ENCODE measurements at regions not wholly inside any gene's neighbourhood (a gene's known extent, or its start where the extent isn't known, plus 50 kb on each side); places are given as distances from the start of the nearest gene placed in this dataset.
"Not testable (repeated sequence)": the region's sequence is repeated elsewhere in the genome, so short reads cannot be mapped to it uniquely, and the experiment has no call there.

GRCh38 chr16:25637236-25637635, 54.5 kb upstream of the HS3ST4 start:
- Mint-ChIP-seq H3K27me3 (peaks cover 12% of the 10 kb centered on the region), H3K9me3 (peaks cover 3% of the 10 kb centered on the region), H3K4me1 (ENCODE audit: low read depth) (no peaks in the 10 kb centered on the region), H3K36me3 (no peaks in the 10 kb centered on the region), H3K4me3 (no peak overlapping the region), H3K27ac (no peak overlapping the region)
- intact Hi-C loops (cut with micrococcal nuclease): no loop called here
- ChIA-PET CTCF (no interaction called here), POLR2A (no interaction called here)
- no peak for DNase-seq

- intact Hi-C loops (cut with micrococcal nuclease): no loop called here
- Mint-ChIP-seq H3K36me3 (no peaks in the 10 kb centered on the region), H3K9me3 (peaks cover 3% of the 10 kb centered on the region), H3K27me3 (peaks cover 14% of the 10 kb centered on the region), H3K27ac (no peak overlapping the region), H3K4me1 (ENCODE audit: low read depth) (no peaks in the 10 kb centered on the region), H3K4me3 (no peak overlapping the region)
- DNase-seq: no peak
- ChIA-PET POLR2A (no interaction called here), CTCF (no interaction called here)
These were observed 55.1 kb upstream of the HS3ST4 start for GRCh38 chr16:25636662-25637061.

DNA sequence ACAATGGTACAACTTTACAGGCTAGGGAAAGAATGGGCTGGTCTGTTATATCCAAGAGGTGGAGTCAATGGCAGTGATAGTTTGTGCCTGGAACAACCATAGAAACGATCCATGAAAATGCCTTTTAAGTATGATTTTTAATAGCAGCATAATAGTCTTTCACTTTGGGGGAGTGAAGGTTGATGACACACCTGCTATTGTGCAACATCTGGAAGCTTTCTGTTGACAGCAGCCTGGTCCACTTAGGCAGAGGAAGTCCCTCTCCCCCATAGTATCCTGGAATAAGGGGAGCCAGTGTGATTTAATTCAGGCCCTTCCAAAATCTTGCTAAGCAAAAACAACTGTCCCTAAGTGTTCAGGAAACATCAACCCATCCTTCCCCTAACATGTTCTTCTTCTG, 56.3 kb upstream of the HS3ST4 start:
- CTCF ChIA-PET: no interaction called here
- no peak overlapping the region for H3K27ac Mint-ChIP-seq
- H3K27me3 Mint-ChIP-seq: peaks cover 14% of the 10 kb centered on the region
- no peaks in the 10 kb centered on the region for H3K4me1 Mint-ChIP-seq (ENCODE audit: low read depth)
- POLR2A ChIA-PET: no interaction called here
- intact Hi-C loops (cut with micrococcal nuclease): no loop called here
- DNase-seq: no peak
- no peaks in the 10 kb centered on the region for H3K36me3 Mint-ChIP-seq
- H3K9me3 Mint-ChIP-seq: peaks cover 3% of the 10 kb centered on the region
- no peak overlapping the region for H3K4me3 Mint-ChIP-seq

GRCh38 chr16:25633549-25633948, 58.2 kb upstream of the HS3ST4 start:
- POLR2A ChIA-PET: no interaction called here
- no peak for DNase-seq
- Mint-ChIP-seq H3K4me1 (ENCODE audit: low read depth) (no peaks in the 10 kb centered on the region), H3K4me3 (no peak overlapping the region), H3K36me3 (no peaks in the 10 kb centered on the region), H3K9me3 (peaks cover 3% of the 10 kb centered on the region), H3K27ac (no peak overlapping the region), H3K27me3 (peaks cover 14% of the 10 kb centered on the region)
- CTCF ChIA-PET: no interaction called here
- intact Hi-C loops (cut with micrococcal nuclease): no loop called here

DNA sequence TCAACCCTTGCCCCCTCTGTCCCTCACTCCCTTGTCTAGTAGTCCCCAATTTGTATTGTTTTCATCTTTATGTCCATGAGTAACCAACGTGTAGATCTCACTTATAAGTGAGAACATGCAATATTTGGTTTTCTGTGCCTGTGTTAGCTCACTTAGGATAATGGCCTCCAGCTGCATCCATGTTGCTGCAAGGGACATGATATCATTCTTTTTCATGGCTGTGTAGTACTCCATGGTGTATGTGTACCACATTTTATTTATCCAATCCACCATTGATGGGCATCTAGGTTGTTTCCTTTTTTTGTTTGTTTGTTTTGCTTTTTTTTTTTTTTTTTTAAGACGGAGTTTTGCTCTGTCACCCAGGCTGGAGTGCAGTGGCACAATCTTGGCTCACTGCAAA, 63.0 kb upstream of the HS3ST4 start:
- H3K9me3 Mint-ChIP-seq: peaks cover 8% of the 10 kb centered on the region
- H3K4me1 Mint-ChIP-seq (ENCODE audit: low read depth): no peaks in the 10 kb centered on the region
- ChIA-PET CTCF (no interaction called here), POLR2A (no interaction called here)
- H3K27ac Mint-ChIP-seq: no peak overlapping the region
- H3K36me3 Mint-ChIP-seq: no peaks in the 10 kb centered on the region
- intact Hi-C loops (cut with micrococcal nuclease): no loop called here
- no peak for DNase-seq
- H3K27me3 Mint-ChIP-seq: peaks cover 9% of the 10 kb centered on the region
- no peak overlapping the region for H3K4me3 Mint-ChIP-seq

DNA sequence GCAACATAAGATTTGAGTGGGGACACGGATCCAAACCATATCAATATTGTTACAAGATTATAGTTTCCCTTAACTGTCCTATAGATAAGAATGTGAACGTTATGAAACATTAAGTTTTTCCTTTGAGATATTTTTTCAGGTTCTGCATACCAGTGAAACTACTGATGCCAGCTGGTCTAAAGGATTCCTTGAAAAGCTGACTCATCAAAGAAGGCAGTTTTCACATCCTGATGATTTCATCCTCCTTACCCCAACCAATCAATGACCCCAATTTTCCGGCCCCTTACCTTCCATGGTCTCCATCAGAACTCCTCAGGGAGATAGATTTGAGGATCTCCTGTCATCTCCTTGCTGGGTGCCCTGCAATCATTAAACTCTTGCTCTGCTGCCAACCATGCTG, 64.1 kb upstream of the HS3ST4 start:
- H3K9me3 Mint-ChIP-seq: peaks cover 8% of the 10 kb centered on the region
- ChIA-PET CTCF (no interaction called here), POLR2A (no interaction called here)
- no peaks in the 10 kb centered on the region for H3K4me1 Mint-ChIP-seq (ENCODE audit: low read depth)
- no peak overlapping the region for H3K4me3 Mint-ChIP-seq
- no peaks in the 10 kb centered on the region for H3K36me3 Mint-ChIP-seq
- no peak for DNase-seq
- H3K27me3 Mint-ChIP-seq: peaks cover 2% of the 10 kb centered on the region
- H3K27ac Mint-ChIP-seq: no peak overlapping the region
- intact Hi-C loops (cut with micrococcal nuclease): no loop called here

GRCh38 chr16:25626172-25626571, 65.6 kb upstream of the HS3ST4 start:
- peaks cover 8% of the 10 kb centered on the region for H3K9me3 Mint-ChIP-seq
- POLR2A ChIA-PET: no interaction called here

DNA sequence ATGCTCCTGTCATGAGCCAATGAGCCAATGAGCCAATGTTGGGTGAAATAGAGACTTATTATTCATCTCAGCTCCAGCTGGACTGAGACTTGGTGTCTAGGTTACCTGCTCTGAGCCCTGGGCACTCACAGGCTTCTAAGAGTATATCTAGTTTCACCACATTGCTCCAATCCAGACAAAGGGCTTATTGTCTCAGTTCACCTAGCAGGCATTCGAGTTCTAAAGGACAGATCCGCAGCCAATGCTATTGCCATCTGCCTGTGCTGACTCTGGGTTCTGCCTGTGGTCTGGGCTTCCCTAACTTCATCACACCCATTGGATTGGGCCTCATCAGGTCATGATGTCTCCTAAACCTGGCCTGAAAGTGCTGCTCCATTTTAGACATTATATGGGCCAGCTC, 66.1 kb upstream of the HS3ST4 start:
- no peaks in the 10 kb centered on the region for H3K36me3 Mint-ChIP-seq
- ChIA-PET POLR2A (no interaction called here), CTCF (no interaction called here)

More at GRCh38 chr16:25626172-25626571, 65.6 kb upstream of the HS3ST4 start:
- Mint-ChIP-seq H3K4me1 (ENCODE audit: low read depth) (no peaks in the 10 kb centered on the region), H3K27me3 (no peaks in the 10 kb centered on the region), H3K27ac (no peak overlapping the region), H3K36me3 (no peaks in the 10 kb centered on the region), H3K4me3 (no peak overlapping the region)
- intact Hi-C loops (cut with micrococcal nuclease): no loop called here
- DNase-seq: no peak
- CTCF ChIA-PET: no interaction called here

DNA sequence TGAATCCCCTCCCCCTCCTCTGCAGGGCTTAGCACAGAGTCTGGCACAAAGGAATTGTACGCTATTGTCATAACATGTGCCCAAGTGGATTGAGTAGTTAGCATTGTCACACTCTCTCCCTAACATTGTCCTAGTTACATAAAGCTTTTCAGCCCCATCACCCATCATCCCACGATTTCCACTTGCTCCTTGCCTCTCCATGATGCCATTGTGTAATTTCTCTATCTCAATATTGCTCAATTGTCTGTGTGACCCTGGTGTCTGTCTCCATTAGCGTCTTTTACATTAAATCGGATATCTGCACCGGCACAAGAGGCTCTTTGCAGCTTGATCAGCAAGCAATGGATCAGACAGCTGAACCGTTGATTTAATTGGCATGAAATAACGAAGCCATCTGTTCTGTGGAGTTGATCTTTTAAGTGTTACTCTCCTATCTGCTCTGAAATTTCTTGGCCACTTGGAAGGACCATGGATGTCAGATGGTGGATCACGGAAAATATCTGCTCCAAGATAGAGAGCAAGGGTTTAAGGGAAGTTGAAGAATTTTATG, 77.0 kb upstream of the HS3ST4 start:
- Mint-ChIP-seq H3K4me1 (ENCODE audit: low read depth) (no peaks in the 10 kb centered on the region), H3K4me3 (no peak overlapping the region), H3K9me3 (no peaks in the 10 kb centered on the region), H3K27me3 (no peaks in the 10 kb centered on the region), H3K36me3 (no peaks in the 10 kb centered on the region), H3K27ac (no peak overlapping the region)
- ChIA-PET POLR2A (no interaction called here), CTCF (no interaction called here)
- intact Hi-C loops (cut with micrococcal nuclease): no loop called here
- DNase-seq: no peak

More for the DNA sequence above, 66.1 kb upstream of the HS3ST4 start:
- Mint-ChIP-seq H3K4me3 (no peak overlapping the region), H3K4me1 (ENCODE audit: low read depth) (no peaks in the 10 kb centered on the region), H3K9me3 (peaks cover 8% of the 10 kb centered on the region), H3K27ac (no peak overlapping the region), H3K27me3 (no peaks in the 10 kb centered on the region)
- no peak for DNase-seq
- intact Hi-C loops (cut with micrococcal nuclease): no loop called here

GRCh38 chr16:25613931-25614330, 77.8 kb upstream of the HS3ST4 start:
- ChIA-PET CTCF (no interaction called here), POLR2A (no interaction called here)
- no peak overlapping the region for H3K4me3 Mint-ChIP-seq
- H3K9me3 Mint-ChIP-seq: no peaks in the 10 kb centered on the region
- no peak overlapping the region for H3K27ac Mint-ChIP-seq
- H3K27me3 Mint-ChIP-seq: no peaks in the 10 kb centered on the region
- no peaks in the 10 kb centered on the region for H3K36me3 Mint-ChIP-seq
- H3K4me1 Mint-ChIP-seq (ENCODE audit: low read depth): no peaks in the 10 kb centered on the region
- intact Hi-C loops (cut with micrococcal nuclease): no loop called here
- no peak for DNase-seq

DNA sequence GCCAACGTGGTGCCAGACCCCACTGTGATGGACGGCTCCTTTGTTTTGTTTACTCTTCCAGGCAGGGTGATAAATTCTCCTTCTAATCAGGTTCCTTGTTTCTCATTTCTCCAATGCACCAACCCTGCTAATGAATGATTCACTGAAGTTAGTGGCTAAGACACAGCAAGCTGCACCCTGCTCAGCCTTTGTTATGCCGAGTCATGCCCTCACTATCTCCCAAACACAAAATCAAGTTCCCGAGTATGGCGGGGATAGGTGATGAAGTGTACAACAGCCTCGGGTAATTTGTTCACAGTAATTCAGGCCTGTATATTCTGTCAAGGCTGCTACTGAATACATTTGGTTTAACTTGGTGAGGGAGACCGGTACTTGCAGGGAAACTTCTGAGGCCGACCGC, 83.8 kb upstream of the HS3ST4 start:
- intact Hi-C loops (cut with micrococcal nuclease): no loop called here
- Mint-ChIP-seq H3K36me3 (no peaks in the 10 kb centered on the region), H3K9me3 (no peaks in the 10 kb centered on the region), H3K4me1 (ENCODE audit: low read depth) (no peaks in the 10 kb centered on the region), H3K27ac (no peak overlapping the region), H3K4me3 (no peak overlapping the region), H3K27me3 (peaks cover 2% of the 10 kb centered on the region)
- CTCF ChIA-PET: no interaction called here
- DNase-seq: no peak
- POLR2A ChIA-PET: no interaction called here

GRCh38 chr16:25606069-25606468, 85.7 kb upstream of the HS3ST4 start:
- ChIA-PET POLR2A (no interaction called here), CTCF (no interaction called here)
- H3K36me3 Mint-ChIP-seq: no peaks in the 10 kb centered on the region
- intact Hi-C loops (cut with micrococcal nuclease): no loop called here
- no peak overlapping the region for H3K4me3 Mint-ChIP-seq
- peaks cover 2% of the 10 kb centered on the region for H3K27me3 Mint-ChIP-seq
- H3K4me1 Mint-ChIP-seq (ENCODE audit: low read depth): no peaks in the 10 kb centered on the region
- no peak overlapping the region for H3K27ac Mint-ChIP-seq
- no peak for DNase-seq
- no peaks in the 10 kb centered on the region for H3K9me3 Mint-ChIP-seq

DNA sequence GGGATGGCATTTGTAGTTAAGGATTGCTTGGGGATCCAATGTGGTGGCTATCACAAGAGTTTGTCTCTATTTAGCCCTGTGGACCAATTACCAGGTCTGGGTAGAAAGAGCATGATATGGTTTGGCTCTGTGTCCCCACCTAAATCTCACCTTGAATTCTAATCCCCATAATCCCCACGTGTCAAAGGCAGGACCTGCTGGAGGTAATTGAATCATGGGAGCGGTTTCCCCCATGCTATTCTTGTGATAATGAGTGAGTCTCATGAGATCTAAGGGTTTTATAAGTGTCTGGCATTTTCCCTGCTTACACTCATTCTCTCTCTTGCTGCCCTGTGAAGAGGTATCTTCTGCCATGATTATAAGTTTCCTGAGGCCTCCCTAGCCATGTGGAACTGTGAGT, 86.4 kb upstream of the HS3ST4 start:
- intact Hi-C loops (cut with micrococcal nuclease): no loop called here
- Mint-ChIP-seq H3K4me3 (no peak overlapping the region), H3K27me3 (peaks cover 2% of the 10 kb centered on the region), H3K4me1 (ENCODE audit: low read depth) (no peaks in the 10 kb centered on the region), H3K27ac (no peak overlapping the region), H3K36me3 (no peaks in the 10 kb centered on the region), H3K9me3 (no peaks in the 10 kb centered on the region)
- ChIA-PET POLR2A (no interaction called here), CTCF (no interaction called here)
- DNase-seq: no peak

DNA sequence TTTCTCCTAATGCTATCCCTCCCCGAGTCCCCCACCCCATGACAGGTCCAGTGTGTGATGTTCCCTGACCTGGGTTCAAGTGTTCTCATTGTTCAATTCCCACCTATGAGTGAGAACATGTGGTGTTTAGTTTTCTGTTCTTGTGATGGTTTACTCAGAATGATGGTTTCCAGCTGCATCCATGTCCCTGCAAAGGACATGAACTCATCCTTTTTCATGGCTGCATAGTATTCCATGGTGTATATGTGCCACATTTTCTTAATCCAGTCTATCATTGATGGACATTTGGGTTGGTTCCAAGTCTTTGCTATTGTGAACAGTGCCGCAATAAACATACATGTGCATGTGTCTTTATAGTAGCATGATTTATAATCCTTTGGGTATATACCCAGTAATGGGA, 90.5 kb upstream of the HS3ST4 start:
- H3K27ac Mint-ChIP-seq; DNase-seq; H3K4me3 Mint-ChIP-seq; POLR2A ChIA-PET; H3K36me3 Mint-ChIP-seq; H3K27me3 Mint-ChIP-seq; H3K4me1 Mint-ChIP-seq (ENCODE audit: low read depth); intact Hi-C loops (cut with micrococcal nuclease); CTCF ChIA-PET; H3K9me3 Mint-ChIP-seq: not testable (repeated sequence)

Data from activated CD4-positive, alpha-beta memory T cell treated with anti-CD3 and anti-CD28 coated beads for 36 hours (primary cell).